ENCODE measurements at regions not wholly inside any gene's neighbourhood (a gene's known extent, or its start where the extent isn't known, plus 50 kb on each side); places are given as distances from the start of the nearest gene placed in this dataset.

- H3K4me3 ChIP-seq (ENCODE audit: low read length in 2 of 2), result no peak overlapping the region
- peaks cover 0 to 1% of the 10 kb centered on the region in 2 donors for H3K4me1 ChIP-seq (ENCODE audit: control insufficient read depth in 1 of 2, insufficient read depth in 2 of 2, low read length in 2 of 2)
- H3K9me3 ChIP-seq (ENCODE audit: control insufficient read depth, low read length), result no peaks in the 10 kb centered on the region
- no peaks in the 10 kb centered on the region for H3K36me3 ChIP-seq (ENCODE audit: control insufficient read depth in 1 of 2, insufficient read depth in 2 of 2, low read length in 1 of 2)
- 71 to 81% methylated on average over 3 of the region's 3 CpGs for WGBS, 2 donors
- no peak for DNase-seq
- no peak for ATAC-seq (ENCODE audit: low FRiP score)
- no peak overlapping the region for H3K27ac ChIP-seq (ENCODE audit: low read depth in 1 of 2, low read length in 2 of 2)
- intact Hi-C loops (cut with DNase I), result no loop called here
- H3K27me3 ChIP-seq (ENCODE audit: control insufficient read depth in 1 of 2, insufficient read depth in 2 of 2, low read length in 1 of 2), result no peaks in the 10 kb centered on the region
Measured at GRCh38 chr5:104736073-104736472, 1173.5 kb upstream of the NUDT12 start.

DNA sequence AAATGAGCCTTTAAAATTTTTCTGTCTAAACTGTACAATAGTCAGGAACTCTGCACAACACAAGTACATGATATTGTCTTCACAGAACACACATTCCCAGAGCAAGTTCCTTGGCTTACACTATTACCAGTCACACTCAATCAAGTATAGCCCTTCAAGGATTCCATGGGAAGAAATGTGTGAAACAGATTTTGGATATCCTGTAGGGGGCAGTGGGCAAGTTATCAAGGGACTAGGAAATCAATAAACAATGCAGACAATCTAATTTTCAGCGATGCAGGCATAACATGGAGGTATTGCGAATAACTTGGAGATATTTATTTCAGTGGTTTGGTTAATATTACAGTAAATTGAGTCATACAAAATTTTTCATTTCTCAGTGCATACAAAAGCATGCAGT, 1171.5 kb upstream of the NUDT12 start:
- ATAC-seq (ENCODE audit: low FRiP score) (no peak), DNase-seq (no peak)
- Histone ChIP-seq H3K36me3 (ENCODE audit: control insufficient read depth in 1 of 2, insufficient read depth in 2 of 2, low read length in 1 of 2) (no peaks in the 10 kb centered on the region), H3K27me3 (ENCODE audit: control insufficient read depth in 1 of 2, insufficient read depth in 2 of 2, low read length in 1 of 2) (no peaks in the 10 kb centered on the region), H3K4me1 (ENCODE audit: control insufficient read depth in 1 of 2, insufficient read depth in 2 of 2, low read length in 2 of 2) (no peaks in the 10 kb centered on the region), H3K4me3 (ENCODE audit: low read length in 2 of 2) (no peak overlapping the region), H3K9me3 (ENCODE audit: control insufficient read depth, low read length) (no peaks in the 10 kb centered on the region), H3K27ac (ENCODE audit: low read depth in 1 of 2, low read length in 2 of 2) (no peak overlapping the region)
- 93% methylated on average over 2 of the region's 2 CpGs for WGBS, 2 donors
- intact Hi-C loops (cut with DNase I), result no loop called here

DNA sequence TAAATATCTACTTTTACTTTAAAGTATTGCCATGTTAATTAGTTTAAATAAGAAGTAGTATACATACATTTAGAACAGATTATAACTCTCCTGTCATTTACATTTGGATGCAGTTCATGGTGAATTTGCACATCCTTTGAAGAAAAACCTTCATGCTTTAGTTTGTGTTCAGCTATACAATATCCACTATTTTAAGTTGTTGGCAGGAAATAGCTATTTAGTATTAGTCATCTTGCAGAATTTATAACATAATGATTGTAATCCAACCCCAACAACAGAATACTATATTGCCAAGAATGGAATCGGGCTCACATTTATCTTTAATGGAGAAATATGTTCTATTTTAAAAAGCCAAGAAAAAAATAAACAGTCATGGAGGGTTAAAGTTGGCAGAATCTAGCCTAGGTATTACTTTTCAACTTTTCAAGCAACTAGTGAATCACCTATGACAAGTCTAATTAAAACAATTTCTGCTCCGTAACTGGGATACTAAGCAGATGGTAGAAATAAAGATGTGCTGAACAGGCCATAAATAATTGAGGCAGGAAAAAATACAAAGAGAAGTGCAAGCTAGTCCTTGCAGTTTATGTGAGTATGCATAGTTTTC, 1170.6 kb upstream of the NUDT12 start:
- H3K4me1 ChIP-seq (ENCODE audit: control insufficient read depth in 1 of 2, insufficient read depth in 2 of 2, low read length in 2 of 2), result no peaks in the 10 kb centered on the region
- intact Hi-C loops (cut with DNase I), result no loop called here
- no peaks in the 10 kb centered on the region for H3K36me3 ChIP-seq (ENCODE audit: control insufficient read depth in 1 of 2, insufficient read depth in 2 of 2, low read length in 1 of 2)
- no peaks in the 10 kb centered on the region for H3K27me3 ChIP-seq (ENCODE audit: control insufficient read depth in 1 of 2, insufficient read depth in 2 of 2, low read length in 1 of 2)
- DNase-seq (no peak), ATAC-seq (ENCODE audit: low FRiP score) (no peak)
- H3K27ac ChIP-seq (ENCODE audit: low read depth in 1 of 2, low read length in 2 of 2), result no peak overlapping the region
- WGBS, 2 donors, result 27 to 31% methylated on average over 2 of the region's 2 CpGs
- H3K9me3 ChIP-seq (ENCODE audit: control insufficient read depth, low read length), result no peaks in the 10 kb centered on the region
- H3K4me3 ChIP-seq (ENCODE audit: low read length in 2 of 2), result no peak overlapping the region

DNA sequence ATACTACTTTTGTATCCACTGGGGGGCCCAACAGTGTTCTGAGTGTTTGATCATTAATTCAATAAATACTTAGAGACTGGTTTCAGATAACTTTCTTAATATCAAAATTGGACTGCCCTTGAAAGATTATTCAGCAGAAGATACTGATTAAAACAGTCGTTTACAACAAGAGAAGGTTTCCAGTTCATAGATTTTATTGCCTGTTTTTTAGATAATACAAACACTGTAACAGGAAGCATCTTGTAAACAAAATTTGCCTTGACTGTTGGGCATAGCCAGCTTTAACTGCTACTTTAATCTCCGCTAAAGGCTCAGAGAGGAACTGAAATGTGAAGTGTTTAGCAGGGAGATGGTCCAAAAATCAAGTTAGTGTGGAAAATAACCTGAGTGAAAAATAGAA, 1168.7 kb upstream of the NUDT12 start:
- Histone ChIP-seq H3K4me3 (ENCODE audit: low read length in 2 of 2) (no peak overlapping the region), H3K27ac (ENCODE audit: low read depth in 1 of 2, low read length in 2 of 2) (no peak overlapping the region), H3K4me1 (ENCODE audit: control insufficient read depth in 1 of 2, insufficient read depth in 2 of 2, low read length in 2 of 2) (no peaks in the 10 kb centered on the region), H3K36me3 (ENCODE audit: control insufficient read depth in 1 of 2, insufficient read depth in 2 of 2, low read length in 1 of 2) (no peaks in the 10 kb centered on the region), H3K9me3 (ENCODE audit: control insufficient read depth, low read length) (no peaks in the 10 kb centered on the region), H3K27me3 (ENCODE audit: control insufficient read depth in 1 of 2, insufficient read depth in 2 of 2, low read length in 1 of 2) (no peaks in the 10 kb centered on the region)
- DNase-seq (no peak), ATAC-seq (ENCODE audit: low FRiP score) (no peak)
- 56 to 62% methylated on average over 2 of the region's 2 CpGs for WGBS, 2 donors
- intact Hi-C loops (cut with DNase I), result no loop called here

GRCh38 chr5:104708027-104708426, 1145.4 kb upstream of the NUDT12 start:
- no peak overlapping the region for H3K27ac ChIP-seq (ENCODE audit: low read depth in 1 of 2, low read length in 2 of 2)
- no peaks in the 10 kb centered on the region for H3K4me1 ChIP-seq (ENCODE audit: control insufficient read depth in 1 of 2, insufficient read depth in 2 of 2, low read length in 2 of 2)
- H3K9me3 ChIP-seq (ENCODE audit: control insufficient read depth, low read length), result no peaks in the 10 kb centered on the region
- no peak overlapping the region for H3K4me3 ChIP-seq (ENCODE audit: low read length in 2 of 2)
- DNase-seq (no peak), ATAC-seq (ENCODE audit: low FRiP score) (no peak)
- no peaks in the 10 kb centered on the region for H3K36me3 ChIP-seq (ENCODE audit: control insufficient read depth in 1 of 2, insufficient read depth in 2 of 2, low read length in 1 of 2)
- H3K27me3 ChIP-seq (ENCODE audit: control insufficient read depth in 1 of 2, insufficient read depth in 2 of 2, low read length in 1 of 2), result no peaks in the 10 kb centered on the region
- intact Hi-C loops (cut with DNase I), result no loop called here
- WGBS, 2 donors, result 29 to 31% methylated on average over 3 of the region's 3 CpGs

DNA sequence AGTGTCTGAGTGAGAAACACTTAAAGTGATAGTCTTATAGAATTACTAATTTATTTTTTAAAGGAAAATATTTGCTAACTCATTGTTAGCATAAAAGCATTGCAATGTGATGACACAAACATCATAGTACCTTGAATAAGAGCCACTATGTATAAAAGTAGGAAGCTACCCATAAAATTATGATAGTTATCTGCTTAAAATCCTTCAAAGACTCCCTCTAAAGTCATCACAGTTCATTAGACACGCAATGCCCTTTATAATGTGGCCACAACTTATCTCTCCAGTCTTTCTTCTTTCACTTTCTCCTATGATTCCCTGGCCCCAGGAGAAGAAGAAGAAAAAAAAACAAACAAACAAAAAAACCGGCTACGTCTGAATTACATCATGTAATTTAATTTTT, 1144.0 kb upstream of the NUDT12 start:
- 79 to 89% methylated on average over 3 of the region's 3 CpGs for WGBS, 2 donors
- Histone ChIP-seq H3K27me3 (ENCODE audit: control insufficient read depth in 1 of 2, insufficient read depth in 2 of 2, low read length in 1 of 2) (no peaks in the 10 kb centered on the region), H3K4me3 (ENCODE audit: low read length in 2 of 2) (no peak overlapping the region), H3K27ac (ENCODE audit: low read depth in 1 of 2, low read length in 2 of 2) (no peak overlapping the region), H3K9me3 (ENCODE audit: control insufficient read depth, low read length) (no peaks in the 10 kb centered on the region), H3K4me1 (ENCODE audit: control insufficient read depth in 1 of 2, insufficient read depth in 2 of 2, low read length in 2 of 2) (no peaks in the 10 kb centered on the region), H3K36me3 (ENCODE audit: control insufficient read depth in 1 of 2, insufficient read depth in 2 of 2, low read length in 1 of 2) (no peaks in the 10 kb centered on the region)
- intact Hi-C loops (cut with DNase I), result no loop called here
- DNase-seq, result no peak
- no peak for ATAC-seq (ENCODE audit: low FRiP score)

GRCh38 chr5:104702212-104702611, 1139.6 kb upstream of the NUDT12 start:
- 91 to 95% methylated on average over 1 of the region's 1 CpG for whole genome bisulfite sequencing, 2 donors
- Histone ChIP-seq H3K4me3 (ENCODE audit: low read length in 2 of 2) (no peak overlapping the region), H3K4me1 (ENCODE audit: control insufficient read depth in 1 of 2, insufficient read depth in 2 of 2, low read length in 2 of 2) (no peaks in the 10 kb centered on the region), H3K9me3 (ENCODE audit: control insufficient read depth, low read length) (peaks cover 11% of the 10 kb centered on the region), H3K27me3 (ENCODE audit: control insufficient read depth in 1 of 2, insufficient read depth in 2 of 2, low read length in 1 of 2) (no peaks in the 10 kb centered on the region), H3K27ac (ENCODE audit: low read depth in 1 of 2, low read length in 2 of 2) (no peak overlapping the region), H3K36me3 (ENCODE audit: control insufficient read depth in 1 of 2, insufficient read depth in 2 of 2, low read length in 1 of 2) (no peaks in the 10 kb centered on the region)
- intact Hi-C loops (cut with DNase I), result no loop called here
- DNase-seq, result no peak
- ATAC-seq (ENCODE audit: low FRiP score), result no peak

DNA sequence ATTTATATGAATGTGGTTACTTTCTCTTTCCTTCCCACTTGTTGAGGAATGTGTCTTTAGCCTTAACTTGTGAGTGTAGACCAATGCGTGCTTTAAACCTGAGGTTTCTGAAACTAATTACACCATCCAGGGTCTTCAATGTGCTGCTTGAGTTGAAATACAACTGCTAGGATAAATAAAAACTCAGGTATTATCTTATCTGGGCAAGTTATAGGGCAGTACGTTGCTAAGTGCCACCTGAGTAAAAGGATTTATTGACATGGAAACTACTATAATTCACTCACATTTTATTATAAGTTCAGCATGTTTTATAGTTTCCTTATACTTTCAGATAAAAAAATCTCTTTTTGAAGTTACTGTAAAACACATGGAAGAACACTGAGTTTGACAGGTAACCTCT, 1136.8 kb upstream of the NUDT12 start:
- Histone ChIP-seq H3K9me3 (ENCODE audit: control insufficient read depth, low read length) (peaks cover 11% of the 10 kb centered on the region), H3K27me3 (ENCODE audit: control insufficient read depth in 1 of 2, insufficient read depth in 2 of 2, low read length in 1 of 2) (no peaks in the 10 kb centered on the region), H3K36me3 (ENCODE audit: control insufficient read depth in 1 of 2, insufficient read depth in 2 of 2, low read length in 1 of 2) (no peaks in the 10 kb centered on the region), H3K4me3 (ENCODE audit: low read length in 2 of 2) (no peak overlapping the region), H3K27ac (ENCODE audit: low read depth in 1 of 2, low read length in 2 of 2) (no peak overlapping the region), H3K4me1 (ENCODE audit: control insufficient read depth in 1 of 2, insufficient read depth in 2 of 2, low read length in 2 of 2) (no peaks in the 10 kb centered on the region)
- DNase-seq, result no peak
- ATAC-seq (ENCODE audit: low FRiP score), result no peak
- intact Hi-C loops (cut with DNase I), result no loop called here
- WGBS, 2 donors, result 80 to 85% methylated on average over 2 of the region's 2 CpGs

DNA sequence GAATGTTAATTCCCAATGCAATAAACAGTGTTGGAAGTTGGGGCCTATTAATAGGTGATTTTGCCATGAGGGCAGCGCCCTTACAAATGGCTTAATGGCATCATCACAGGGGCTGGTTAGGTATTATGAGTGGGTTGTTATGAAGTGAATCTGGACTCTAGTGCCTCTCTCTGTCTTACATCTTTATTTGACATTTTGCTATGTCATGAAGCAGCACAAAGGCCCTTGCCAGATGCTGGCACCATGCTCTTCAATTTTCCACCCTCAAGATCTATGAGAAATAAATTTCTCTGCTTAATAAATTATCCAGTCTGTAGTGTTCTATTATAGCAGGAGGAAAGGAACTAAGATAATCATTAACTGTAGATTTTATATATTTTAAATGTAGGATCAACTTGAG, 1098.7 kb upstream of the NUDT12 start:
- ATAC-seq (ENCODE audit: low FRiP score), result no peak
- H3K4me1 ChIP-seq (ENCODE audit: control insufficient read depth in 1 of 2, insufficient read depth in 2 of 2, low read length in 2 of 2), result no peaks in the 10 kb centered on the region
- intact Hi-C loops (cut with DNase I), result no loop called here
- no peak for DNase-seq
- H3K27ac ChIP-seq (ENCODE audit: low read depth in 1 of 2, low read length in 2 of 2), result no peak overlapping the region
- H3K27me3 ChIP-seq (ENCODE audit: control insufficient read depth in 1 of 2, insufficient read depth in 2 of 2, low read length in 1 of 2), result no peaks in the 10 kb centered on the region
- no peaks in the 10 kb centered on the region for H3K9me3 ChIP-seq (ENCODE audit: control insufficient read depth, low read length)
- no peak overlapping the region for H3K4me3 ChIP-seq (ENCODE audit: low read length in 2 of 2)
- WGBS, 2 donors, result 92% methylated on average over 1 of the region's 1 CpG
- H3K36me3 ChIP-seq (ENCODE audit: control insufficient read depth in 1 of 2, insufficient read depth in 2 of 2, low read length in 1 of 2), result no peaks in the 10 kb centered on the region

Measured in aorta (tissue), 5 donors.